Activated CD4-positive, alpha-beta T cell treated with anti-CD3 and anti-CD28 coated beads, Interleukin-2, amount 10 ng/mL, durations not matched to agents 7 days and 5 days (primary cell): ENCODE measurements at regions not wholly inside any gene's neighbourhood (a gene's known extent, or its start where the extent isn't known, plus 50 kb on each side); places are given as distances from the start of the nearest gene placed in this dataset.
"Not testable (repeated sequence)": the region's sequence is repeated elsewhere in the genome, so short reads cannot be mapped to it uniquely, and the experiment has no call there.

Experiments
- CTCF ChIA-PET: fragments of 350-600 bp; sonication (Branson Sonifier 250); formaldehyde crosslinking; loops from one replicate; lab custom pipeline; 2021; ENCODE audit warnings: antibody characterized with exemption; lab: Charles Lee
- POLR2A ChIA-PET: fragments of 350-600 bp; sonication (Branson Sonifier 250); formaldehyde crosslinking; loops from one replicate; lab custom pipeline; 2021; ENCODE audit warnings: antibody characterized with exemption; lab: Charles Lee
- DNase-seq: peaks from one replicate; pipeline ENCODE4 v3.0.0-alpha.2; 2020
- H3K27ac Mint-ChIP-seq: one replicate; pipeline ENCODE4 v1.8.0; 2021; ENCODE audit warnings: mild to moderate bottlenecking, moderate library complexity, mixed read lengths
- H3K27me3 Mint-ChIP-seq: one replicate; pipeline ENCODE4 v1.8.0; 2021; ENCODE audit warnings: mixed read lengths
- H3K36me3 Mint-ChIP-seq: one replicate; pipeline ENCODE4 v1.8.0; 2021; ENCODE audit warnings: low read depth, mixed read lengths
- H3K4me1 Mint-ChIP-seq: one replicate; pipeline ENCODE4 v1.8.0; 2021; ENCODE audit warnings: mixed read lengths
- H3K4me3 Mint-ChIP-seq: one replicate; pipeline ENCODE4 v1.8.0; 2021; ENCODE audit warnings: mild to moderate bottlenecking, moderate library complexity, mixed read lengths
- H3K9me3 Mint-ChIP-seq: one replicate; pipeline ENCODE4 v1.8.0; 2021; ENCODE audit warnings: mixed read lengths

DNA sequence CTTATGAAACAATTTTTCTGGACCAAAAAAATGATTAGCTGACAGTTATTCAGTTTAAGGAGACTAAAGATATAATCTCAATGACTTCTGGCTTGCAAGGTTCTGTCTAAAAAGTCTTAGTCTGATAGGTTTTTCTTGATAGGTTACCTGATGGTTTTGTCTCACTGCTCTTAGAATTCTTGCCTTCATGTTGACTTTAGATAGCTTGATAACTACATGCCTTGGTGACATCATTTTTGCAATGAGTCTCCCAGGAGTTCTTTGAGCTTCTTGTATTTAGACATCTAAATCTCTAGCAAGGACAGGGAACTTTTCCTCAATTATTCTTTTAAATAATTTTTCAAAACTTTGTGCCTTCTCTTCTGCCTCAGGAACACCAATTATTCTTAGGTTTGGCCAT, 1965.3 kb downstream of the ARAP2 start:
- POLR2A ChIA-PET = no interaction called here
- no peak overlapping the region for H3K27ac Mint-ChIP-seq
- DNase-seq = no peak
- no peaks in the 10 kb centered on the region for H3K27me3 Mint-ChIP-seq
- no peaks in the 10 kb centered on the region for H3K36me3 Mint-ChIP-seq
- H3K4me3 Mint-ChIP-seq = no peak overlapping the region
- CTCF ChIA-PET = no interaction called here
- no peaks in the 10 kb centered on the region for H3K9me3 Mint-ChIP-seq
- no peaks in the 10 kb centered on the region for H3K4me1 Mint-ChIP-seq

DNA sequence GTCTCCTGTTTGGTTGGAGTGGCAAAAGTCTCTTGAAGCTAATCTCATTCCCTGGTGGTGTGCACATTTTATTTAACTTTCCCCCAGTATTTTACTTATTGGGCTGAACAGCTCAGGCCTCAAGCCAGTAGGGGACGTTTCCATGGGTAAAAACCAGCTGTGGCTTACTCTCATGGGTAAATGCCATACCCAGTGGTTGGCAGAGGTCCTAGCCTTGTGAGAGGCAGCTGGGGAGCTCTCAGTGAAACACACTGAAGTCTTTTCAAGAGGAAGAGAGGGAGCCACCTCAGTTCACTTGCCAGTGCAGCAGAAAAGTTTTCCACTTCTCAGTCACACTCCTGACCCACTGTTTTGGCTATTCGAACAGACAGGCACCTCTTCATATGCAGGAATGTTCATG, 1964.2 kb downstream of the ARAP2 start:
- no peaks in the 10 kb centered on the region for H3K36me3 Mint-ChIP-seq
- H3K4me1 Mint-ChIP-seq = no peaks in the 10 kb centered on the region
- H3K9me3 Mint-ChIP-seq = no peaks in the 10 kb centered on the region
- H3K27me3 Mint-ChIP-seq = no peaks in the 10 kb centered on the region
- no peak overlapping the region for H3K27ac Mint-ChIP-seq
- no peak overlapping the region for H3K4me3 Mint-ChIP-seq
- ChIA-PET POLR2A (no interaction called here), CTCF (no interaction called here)
- DNase-seq = no peak

DNA sequence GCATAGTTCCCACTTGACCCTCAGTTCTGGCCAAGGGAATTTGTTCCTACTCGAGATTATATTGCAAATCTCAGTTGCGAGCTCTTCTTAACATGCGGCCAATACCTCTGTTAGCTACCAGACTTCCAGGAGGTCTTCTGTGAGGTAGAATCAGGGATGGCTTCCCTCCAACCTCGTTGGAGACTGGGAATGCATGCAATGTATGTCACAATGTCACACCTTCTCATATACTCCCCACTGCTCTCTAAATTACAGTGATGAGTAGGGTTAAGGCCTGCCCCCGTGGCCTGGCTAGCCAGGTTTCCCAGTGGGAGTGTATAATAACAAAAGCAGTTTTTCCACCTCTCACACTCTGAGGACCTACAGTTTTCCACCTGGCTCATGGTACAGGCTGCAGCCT, 1962.5 kb downstream of the ARAP2 start:
- Mint-ChIP-seq H3K27ac (no peak overlapping the region), H3K9me3 (no peaks in the 10 kb centered on the region), H3K4me1 (no peaks in the 10 kb centered on the region), H3K36me3 (no peaks in the 10 kb centered on the region), H3K4me3 (no peak overlapping the region), H3K27me3 (no peaks in the 10 kb centered on the region)
- ChIA-PET CTCF (interaction anchor here (0.7 kb wide), 1 partner anchor 241 kb away, joined by 4 read pairs; no protein-coding TSS in a partner anchor), POLR2A (no interaction called here)
- no peak for DNase-seq

DNA sequence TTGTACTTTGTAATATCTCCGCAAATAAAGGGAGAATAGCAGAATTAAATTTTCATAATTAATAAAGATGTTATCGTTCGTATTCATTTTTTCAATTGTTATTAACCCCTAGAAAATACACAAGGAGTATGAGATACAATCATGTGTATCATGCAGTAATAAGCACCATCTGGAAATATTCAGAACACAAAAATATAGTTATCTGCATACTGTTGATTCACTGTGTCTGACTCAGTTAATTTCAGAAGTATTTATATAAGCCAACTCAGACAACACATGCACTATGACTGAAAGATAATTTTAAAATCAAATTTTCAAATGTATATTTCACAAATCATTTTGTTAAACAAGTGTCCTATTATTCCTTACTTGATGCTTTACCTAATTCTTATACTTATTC, 1954.8 kb downstream of the ARAP2 start:
- no peak overlapping the region for H3K27ac Mint-ChIP-seq
- H3K4me1 Mint-ChIP-seq = no peaks in the 10 kb centered on the region
- POLR2A ChIA-PET = no interaction called here
- DNase-seq = no peak
- CTCF ChIA-PET = no interaction called here
- no peak overlapping the region for H3K4me3 Mint-ChIP-seq
- no peaks in the 10 kb centered on the region for H3K27me3 Mint-ChIP-seq
- H3K9me3 Mint-ChIP-seq = no peaks in the 10 kb centered on the region
- H3K36me3 Mint-ChIP-seq = no peaks in the 10 kb centered on the region

DNA sequence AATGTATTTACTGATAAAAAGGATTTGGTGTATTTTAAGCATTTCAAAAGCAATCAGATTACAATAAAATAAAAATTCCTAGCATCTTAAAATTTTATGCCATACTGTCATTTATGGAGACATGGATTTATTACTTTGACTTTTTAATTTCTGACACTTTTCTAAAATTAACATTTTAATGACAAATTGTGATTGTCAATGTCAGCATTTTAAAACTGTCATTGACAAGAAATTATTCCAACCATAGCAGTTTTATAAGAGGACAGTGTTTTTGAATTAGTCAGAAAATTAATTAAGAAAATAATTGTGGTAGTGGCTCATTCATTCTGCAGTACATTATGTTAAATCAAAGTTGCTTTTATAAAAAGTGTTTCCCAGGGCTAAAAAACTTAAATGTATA, 1954.4 kb downstream of the ARAP2 start:
- CTCF ChIA-PET = no interaction called here
- Mint-ChIP-seq H3K27me3 (no peaks in the 10 kb centered on the region), H3K27ac (no peak overlapping the region), H3K4me1 (no peaks in the 10 kb centered on the region), H3K4me3 (no peak overlapping the region), H3K36me3 (no peaks in the 10 kb centered on the region), H3K9me3 (no peaks in the 10 kb centered on the region)
- POLR2A ChIA-PET = no interaction called here
- DNase-seq = no peak

DNA sequence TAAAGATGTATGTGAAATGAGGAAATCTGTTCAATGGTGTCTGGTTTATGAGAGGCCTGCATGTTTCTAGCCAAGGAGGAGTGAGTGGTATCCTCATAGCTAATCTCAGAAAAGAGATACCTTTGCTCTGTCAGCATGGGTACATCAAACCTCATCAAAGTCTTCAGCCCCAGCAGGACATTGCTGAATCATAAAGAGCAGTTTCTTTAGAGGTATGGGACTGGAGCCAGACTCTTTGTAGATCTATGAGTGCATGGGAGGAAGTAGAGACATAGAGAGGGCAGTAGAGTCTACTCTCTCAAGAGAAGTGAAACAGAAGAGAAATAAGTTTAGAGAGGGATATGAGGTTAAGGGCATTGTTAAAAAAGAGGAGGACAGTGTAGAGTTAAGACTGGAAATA, 1950.9 kb downstream of the ARAP2 start:
- CTCF ChIA-PET = no interaction called here
- H3K27me3 Mint-ChIP-seq = no peaks in the 10 kb centered on the region
- H3K36me3 Mint-ChIP-seq = no peaks in the 10 kb centered on the region
- no peak for DNase-seq
- POLR2A ChIA-PET = no interaction called here
- no peak overlapping the region for H3K27ac Mint-ChIP-seq
- H3K4me1 Mint-ChIP-seq = no peaks in the 10 kb centered on the region
- no peaks in the 10 kb centered on the region for H3K9me3 Mint-ChIP-seq
- H3K4me3 Mint-ChIP-seq = no peak overlapping the region

DNA sequence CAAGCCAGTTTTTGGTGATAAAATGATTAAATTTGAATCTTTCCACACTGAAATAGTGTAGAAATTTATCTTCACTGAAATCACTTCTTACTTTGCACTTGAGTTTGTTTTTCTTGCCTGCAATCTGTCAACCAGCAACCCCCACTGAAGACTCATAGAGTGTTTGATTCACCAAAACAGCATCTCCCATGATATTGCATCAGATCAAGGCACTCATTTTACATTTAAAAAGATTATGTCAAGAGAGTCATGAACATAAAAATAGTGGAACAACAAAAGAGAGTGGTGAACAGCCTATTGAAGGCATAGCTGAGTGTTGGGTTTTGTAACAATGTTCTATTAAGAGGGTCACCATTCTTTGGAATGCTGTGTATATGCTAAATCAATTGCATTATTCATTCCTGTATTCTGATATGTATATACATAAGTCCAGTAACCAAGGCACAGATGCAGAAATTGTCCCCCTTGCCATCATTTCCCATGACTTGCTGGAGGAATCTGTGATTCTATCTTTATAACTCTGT, 1934.9 kb downstream of the ARAP2 start:
- Mint-ChIP-seq H3K27ac (no peak overlapping the region), H3K4me3 (no peak overlapping the region), H3K9me3 (peaks cover 1% of the 10 kb centered on the region), H3K36me3 (no peaks in the 10 kb centered on the region), H3K27me3 (no peaks in the 10 kb centered on the region), H3K4me1 (no peaks in the 10 kb centered on the region)
- ChIA-PET POLR2A (no interaction called here), CTCF (no interaction called here)
- no peak for DNase-seq

DNA sequence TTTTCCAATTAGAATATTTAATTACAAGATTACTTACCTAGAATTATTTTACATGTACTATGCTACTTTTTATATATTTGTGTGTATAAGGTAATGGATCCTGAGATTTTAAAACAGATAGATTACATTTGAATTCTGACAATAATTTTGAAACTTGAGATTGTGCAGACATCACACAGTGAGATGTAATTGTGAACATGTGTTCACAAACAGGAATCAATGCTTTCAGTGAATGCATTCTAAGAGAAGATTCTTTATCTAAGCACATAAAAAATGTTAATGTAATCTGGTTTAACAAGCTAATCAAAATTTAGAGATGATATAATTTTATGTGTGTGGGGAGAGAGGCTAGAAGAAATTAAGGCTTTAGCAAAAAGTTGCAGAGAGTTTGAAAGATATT, 1925.5 kb downstream of the ARAP2 start:
- Mint-ChIP-seq H3K4me3 (no peak overlapping the region), H3K9me3 (peaks cover 2% of the 10 kb centered on the region), H3K36me3 (no peaks in the 10 kb centered on the region), H3K4me1 (no peaks in the 10 kb centered on the region), H3K27me3 (no peaks in the 10 kb centered on the region), H3K27ac (no peak overlapping the region)
- ChIA-PET POLR2A (no interaction called here), CTCF (no interaction called here)
- DNase-seq = no peak

DNA sequence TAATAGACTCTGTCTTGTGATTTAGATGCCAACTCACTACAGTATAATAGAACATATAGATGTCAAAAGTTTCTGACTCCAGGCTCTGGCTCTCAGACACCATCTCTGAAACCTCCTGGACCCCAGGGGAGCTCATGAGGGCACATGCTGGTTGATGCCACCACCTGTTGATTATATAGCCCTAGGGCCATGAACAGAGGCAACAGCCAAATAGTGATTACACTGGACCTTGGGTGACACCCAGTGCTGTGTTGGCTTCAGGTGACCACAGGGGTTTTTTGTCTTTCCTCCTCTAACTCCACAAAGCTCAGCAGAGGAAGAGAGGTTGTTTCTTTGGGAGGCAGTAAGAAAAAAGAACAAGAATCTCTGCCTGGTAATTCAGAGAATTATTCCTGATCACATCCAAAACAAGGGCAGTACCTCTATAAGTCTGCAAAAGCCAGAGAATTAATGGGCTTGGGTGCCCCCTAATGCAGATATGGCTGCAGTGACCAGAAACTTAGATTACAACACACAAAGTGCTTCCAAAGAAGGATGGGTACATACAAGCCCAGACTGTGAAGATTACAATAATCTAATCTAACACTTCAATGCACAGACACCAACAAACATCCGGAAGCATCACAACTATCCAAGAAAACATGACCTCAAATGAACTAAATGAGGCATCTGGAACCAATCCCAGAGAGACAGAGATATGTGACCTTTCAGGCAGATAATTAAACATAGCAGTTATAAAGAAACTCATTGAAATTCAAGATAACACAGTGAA, 1920.6 kb downstream of the ARAP2 start:
- ChIA-PET CTCF (no interaction called here), POLR2A (no interaction called here)
- no peaks in the 10 kb centered on the region for H3K27me3 Mint-ChIP-seq
- H3K36me3 Mint-ChIP-seq = no peaks in the 10 kb centered on the region
- no peaks in the 10 kb centered on the region for H3K4me1 Mint-ChIP-seq
- H3K27ac Mint-ChIP-seq = no peak overlapping the region
- DNase-seq = no peak
- no peaks in the 10 kb centered on the region for H3K9me3 Mint-ChIP-seq
- no peak overlapping the region for H3K4me3 Mint-ChIP-seq

DNA sequence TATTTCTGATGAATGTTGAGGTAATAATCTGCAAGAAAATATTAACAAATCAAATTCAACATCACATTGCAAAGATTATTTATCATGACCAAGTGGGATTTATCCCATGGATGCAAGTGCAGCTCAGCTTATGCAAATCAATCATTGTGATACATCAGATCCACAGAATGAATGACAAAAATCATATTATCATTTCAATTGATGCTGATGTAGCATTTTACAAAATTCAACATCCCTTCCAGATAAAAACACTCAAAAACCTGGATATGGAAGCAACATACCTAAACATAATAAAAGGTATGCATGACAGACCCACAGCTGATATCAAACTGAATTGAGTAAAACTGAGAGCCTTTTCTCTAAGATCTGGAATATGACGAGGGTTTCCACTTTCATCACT, 1915.4 kb downstream of the ARAP2 start:
- H3K27ac Mint-ChIP-seq = no peak overlapping the region
- no peak overlapping the region for H3K4me3 Mint-ChIP-seq
- POLR2A ChIA-PET = no interaction called here
- CTCF ChIA-PET = no interaction called here
- no peaks in the 10 kb centered on the region for H3K27me3 Mint-ChIP-seq
- H3K4me1 Mint-ChIP-seq = no peaks in the 10 kb centered on the region
- no peaks in the 10 kb centered on the region for H3K9me3 Mint-ChIP-seq
- H3K36me3 Mint-ChIP-seq = no peaks in the 10 kb centered on the region
- DNase-seq = no peak

DNA sequence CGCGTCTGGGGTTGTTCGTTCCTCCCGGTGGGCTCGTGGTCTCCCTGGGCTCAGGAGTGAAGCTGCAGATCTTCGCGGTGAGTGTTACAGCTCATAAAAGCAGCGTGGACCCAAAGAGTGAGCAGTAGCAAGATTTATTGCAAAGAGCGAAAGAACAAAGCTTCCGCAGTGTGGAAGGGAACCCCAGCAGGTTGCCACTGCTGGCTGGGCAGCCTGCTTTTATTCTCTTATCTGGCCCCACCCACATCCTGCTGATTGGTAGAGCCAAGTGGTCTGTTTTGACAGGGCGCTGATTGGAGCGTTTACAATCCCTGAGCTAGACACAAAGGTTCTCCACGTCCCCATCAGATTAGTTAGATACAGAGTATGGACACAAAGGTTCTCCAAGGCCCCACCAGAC, 1909.2 kb downstream of the ARAP2 start:
- DNase-seq, POLR2A ChIA-PET, H3K36me3 Mint-ChIP-seq, H3K27ac Mint-ChIP-seq, H3K4me1 Mint-ChIP-seq, H3K4me3 Mint-ChIP-seq, H3K27me3 Mint-ChIP-seq, H3K9me3 Mint-ChIP-seq, CTCF ChIA-PET: not testable (repeated sequence)

DNA sequence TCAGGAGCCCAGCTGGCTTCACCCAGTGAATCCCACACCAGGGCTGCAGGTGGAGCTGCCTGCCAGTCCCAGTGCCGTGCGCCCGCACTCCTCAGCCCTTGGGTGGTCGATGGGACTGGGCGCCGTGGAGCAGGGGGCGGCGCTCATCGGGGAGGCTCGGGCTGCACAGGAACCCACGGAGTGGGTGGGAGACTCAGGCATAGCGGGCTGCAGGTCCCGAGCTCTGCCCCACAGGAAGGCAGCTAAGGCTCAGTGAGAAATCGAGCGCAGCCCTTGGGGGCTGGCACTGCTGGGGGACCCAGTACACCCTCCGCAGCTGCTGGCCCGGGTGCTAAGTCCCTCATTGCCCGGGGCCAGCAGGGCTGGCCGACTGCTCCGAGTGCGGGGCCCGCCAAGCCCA, 1908.8 kb downstream of the ARAP2 start:
- CTCF ChIA-PET, H3K27me3 Mint-ChIP-seq, H3K4me3 Mint-ChIP-seq, DNase-seq, POLR2A ChIA-PET, H3K36me3 Mint-ChIP-seq, H3K9me3 Mint-ChIP-seq, H3K27ac Mint-ChIP-seq, H3K4me1 Mint-ChIP-seq: not testable (repeated sequence)

DNA sequence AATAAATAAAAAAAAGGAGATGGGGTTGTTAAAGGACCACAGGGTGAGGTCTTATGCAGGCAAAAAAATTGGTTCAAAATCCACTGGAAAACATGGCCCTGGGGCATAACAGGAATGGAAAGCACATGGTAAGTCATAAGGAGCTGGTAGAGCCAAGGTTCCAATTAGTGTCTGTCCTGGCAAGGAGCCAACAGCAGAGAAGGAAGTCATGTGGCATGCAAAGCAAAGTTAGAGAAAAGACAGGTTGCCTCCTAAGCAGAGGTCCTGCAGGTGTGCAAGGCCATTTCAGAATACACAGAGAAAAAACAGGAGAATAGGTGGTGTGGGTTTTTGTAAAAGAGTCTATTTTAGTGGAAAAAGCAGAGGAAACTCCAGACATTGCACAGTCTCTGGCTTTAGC, 1881.7 kb downstream of the ARAP2 start:
- Mint-ChIP-seq H3K27me3 (no peaks in the 10 kb centered on the region), H3K36me3 (no peaks in the 10 kb centered on the region), H3K4me1 (no peaks in the 10 kb centered on the region), H3K9me3 (peaks cover 6% of the 10 kb centered on the region), H3K4me3 (no peak overlapping the region), H3K27ac (no peak overlapping the region)
- CTCF ChIA-PET = no interaction called here
- POLR2A ChIA-PET = no interaction called here
- DNase-seq = no peak

DNA sequence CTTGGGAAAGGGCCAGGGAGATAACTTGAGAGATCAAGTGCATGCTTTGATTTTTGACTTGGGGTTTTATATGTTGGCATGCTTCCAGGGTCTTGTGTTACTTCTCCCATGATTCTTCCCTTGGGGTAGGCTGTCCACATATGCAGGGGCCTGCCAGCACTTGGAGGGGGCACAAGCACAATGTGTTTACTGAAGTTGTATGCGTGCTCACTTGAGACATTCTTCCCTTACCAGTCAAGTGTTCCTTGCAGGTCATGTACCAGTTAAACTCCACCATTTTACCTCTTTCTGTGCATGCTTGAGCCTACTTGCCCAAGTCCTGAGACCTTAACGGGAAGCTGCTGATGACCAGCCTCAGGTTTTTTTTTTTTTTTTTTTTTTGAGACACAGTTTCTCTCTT, 1880.5 kb downstream of the ARAP2 start:
- POLR2A ChIA-PET = no interaction called here
- Mint-ChIP-seq H3K4me1 (no peaks in the 10 kb centered on the region), H3K9me3 (peaks cover 6% of the 10 kb centered on the region), H3K27me3 (no peaks in the 10 kb centered on the region), H3K36me3 (no peaks in the 10 kb centered on the region), H3K4me3 (no peak overlapping the region), H3K27ac (no peak overlapping the region)
- CTCF ChIA-PET = no interaction called here
- DNase-seq = no peak
